DMS114 treated with DMSO at 0.1 percent for 48 hours (cell line): ENCODE measurements at regions not wholly inside any gene's neighbourhood (a gene's known extent, or its start where the extent isn't known, plus 50 kb on each side); places are given as distances from the start of the nearest gene placed in this dataset.
"Not testable (repeated sequence)": the region's sequence is repeated elsewhere in the genome, so short reads cannot be mapped to it uniquely, and the experiment has no call there.

Experiments used
- DNase-seq: peaks from one replicate; lab custom pipeline; 2025; ENCODE audit not compliant: unreplicated experiment; lab: John Stamatoyannopoulos, UW

GRCh38 chr9:78172610-78173009, 63.3 kb upstream of the CEP78 start:
- DNase-seq, result not testable (repeated sequence)

GRCh38 chr9:78171651-78172050, 64.2 kb upstream of the CEP78 start:
- no peak for DNase-seq

GRCh38 chr9:78169125-78169524, 66.8 kb upstream of the CEP78 start:
- DNase-seq, result no peak

GRCh38 chr9:78167356-78167755, 68.5 kb upstream of the CEP78 start:
- DNase-seq, result no peak

GRCh38 chr9:78163834-78164233, 72.0 kb upstream of the CEP78 start:
- DNase-seq, result no peak

- no peak for DNase-seq
These were observed 77.6 kb upstream of the CEP78 start for GRCh38 chr9:78158286-78158685.

GRCh38 chr9:78150983-78151356, 84.9 kb upstream of the CEP78 start:
- DNase-seq, result no peak

GRCh38 chr9:78150312-78150982, 85.4 kb upstream of the CEP78 start:
- no peak for DNase-seq

GRCh38 chr9:78149702-78150291, 86.1 kb upstream of the CEP78 start:
- DNase-seq, result no peak

GRCh38 chr9:78146241-78146640, 89.6 kb upstream of the CEP78 start:
- DNase-seq, result no peak

- no peak for DNase-seq
These were observed 91.1 kb upstream of the CEP78 start for GRCh38 chr9:78144663-78145377.

- no peak for DNase-seq
These were observed 91.9 kb upstream of the CEP78 start for GRCh38 chr9:78144008-78144381.

GRCh38 chr9:78143281-78144007, 92.4 kb upstream of the CEP78 start:
- no peak for DNase-seq

- DNase-seq, result not testable (repeated sequence)
These were observed 93.6 kb upstream of the CEP78 start for GRCh38 chr9:78142264-78142663.

GRCh38 chr9:78133751-78134150, 102.1 kb upstream of the CEP78 start:
- no peak for DNase-seq

- DNase-seq, result no peak
These were observed 101.1 kb upstream of the GNAQ start for GRCh38 chr9:78132701-78133058.

GRCh38 chr9:78131969-78132700, 100.5 kb upstream of the GNAQ start:
- no peak for DNase-seq

GRCh38 chr9:78130853-78131252, 99.2 kb upstream of the GNAQ start:
- no peak for DNase-seq

- DNase-seq, result no peak
These were observed 98.4 kb upstream of the GNAQ start for GRCh38 chr9:78130004-78130403.

- DNase-seq, result no peak
These were observed 95.9 kb upstream of the GNAQ start for GRCh38 chr9:78127279-78128225.
